ENCODE measurements at regions not wholly inside any gene's neighbourhood (a gene's known extent, or its start where the extent isn't known, plus 50 kb on each side); places are given as distances from the start of the nearest gene placed in this dataset.

DNA sequence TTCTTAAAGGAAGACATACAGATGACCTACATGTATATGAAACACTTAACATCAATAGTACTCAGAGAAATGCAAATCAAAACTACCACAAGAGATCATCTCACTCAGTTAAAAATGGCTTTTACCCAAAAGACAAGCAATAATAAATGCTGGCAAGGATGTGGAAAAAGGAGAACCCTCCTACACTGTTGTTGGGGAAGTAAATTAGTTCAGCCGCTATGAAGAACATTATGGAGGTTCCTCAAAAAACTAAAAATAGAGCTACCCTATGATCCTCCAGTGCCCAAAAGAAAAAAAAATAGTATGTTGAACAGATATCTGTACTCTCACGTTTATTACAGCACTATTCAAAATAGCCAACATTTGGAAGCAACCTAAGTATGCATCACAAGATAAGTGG is 1579.4 kb upstream of the TMEFF2 start:
- Mint-ChIP-seq H3K4me1 (ENCODE audit: low read depth, unreplicated experiment) (peaks cover 4% of the 10 kb centered on the region), H3K4me3 (ENCODE audit: unreplicated experiment) (no peak overlapping the region), H3K27ac (ENCODE audit: unreplicated experiment) (no peak overlapping the region), H3K27me3 (ENCODE audit: low read depth, unreplicated experiment) (no peaks in the 10 kb centered on the region), H3K9me3 (ENCODE audit: unreplicated experiment) (no peaks in the 10 kb centered on the region), H3K36me3 (ENCODE audit: low read depth, unreplicated experiment) (no peaks in the 10 kb centered on the region)
- Histone ChIP-seq H3K27ac (ENCODE audit: low read depth, low read length) (no peak overlapping the region), H3K36me3 (ENCODE audit: insufficient read depth, low read length) (no peaks in the 10 kb centered on the region), H4K20me1 (ENCODE audit: insufficient read depth, low read length) (no peaks in the 10 kb centered on the region), H3K9me3 (ENCODE audit: insufficient read depth, low read depth, low read length) (no peaks in the 10 kb centered on the region), H3K4me2 (ENCODE audit: low read length) (no peak overlapping the region), H3K27me3 (ENCODE audit: insufficient read depth, low read length) (no peaks in the 10 kb centered on the region), H3K4me3 (ENCODE audit: insufficient read depth, low read depth, low read length) (no peak overlapping the region), H3K4me1 (ENCODE audit: insufficient read depth, low read length) (no peaks in the 10 kb centered on the region), H3K9ac (ENCODE audit: low read length) (no peak overlapping the region), H2AFZ (ENCODE audit: low read depth, low read length) (no peak overlapping the region), H3K79me2 (ENCODE audit: insufficient read depth, low read length) (no peaks in the 10 kb centered on the region)
- FAIRE-seq (no peak), DNase-seq (ENCODE audit: low read depth) (no peak)
- TF ChIP-seq, protein P1, sequence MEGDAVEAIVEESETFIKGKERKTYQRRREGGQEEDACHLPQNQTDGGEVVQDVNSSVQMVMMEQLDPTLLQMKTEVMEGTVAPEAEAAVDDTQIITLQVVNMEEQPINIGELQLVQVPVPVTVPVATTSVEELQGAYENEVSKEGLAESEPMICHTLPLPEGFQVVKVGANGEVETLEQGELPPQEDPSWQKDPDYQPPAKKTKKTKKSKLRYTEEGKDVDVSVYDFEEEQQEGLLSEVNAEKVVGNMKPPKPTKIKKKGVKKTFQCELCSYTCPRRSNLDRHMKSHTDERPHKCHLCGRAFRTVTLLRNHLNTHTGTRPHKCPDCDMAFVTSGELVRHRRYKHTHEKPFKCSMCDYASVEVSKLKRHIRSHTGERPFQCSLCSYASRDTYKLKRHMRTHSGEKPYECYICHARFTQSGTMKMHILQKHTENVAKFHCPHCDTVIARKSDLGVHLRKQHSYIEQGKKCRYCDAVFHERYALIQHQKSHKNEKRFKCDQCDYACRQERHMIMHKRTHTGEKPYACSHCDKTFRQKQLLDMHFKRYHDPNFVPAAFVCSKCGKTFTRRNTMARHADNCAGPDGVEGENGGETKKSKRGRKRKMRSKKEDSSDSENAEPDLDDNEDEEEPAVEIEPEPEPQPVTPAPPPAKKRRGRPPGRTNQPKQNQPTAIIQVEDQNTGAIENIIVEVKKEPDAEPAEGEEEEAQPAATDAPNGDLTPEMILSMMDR (IDR thresholded peaks at IDR 0.05; ENCODE audit: insufficient read depth, low read depth, low read length) = no peak
- TF ChIP-seq EZH2 (IDR thresholded peaks at IDR 0.05; ENCODE audit: insufficient read depth, low read length) = no peak

DNA sequence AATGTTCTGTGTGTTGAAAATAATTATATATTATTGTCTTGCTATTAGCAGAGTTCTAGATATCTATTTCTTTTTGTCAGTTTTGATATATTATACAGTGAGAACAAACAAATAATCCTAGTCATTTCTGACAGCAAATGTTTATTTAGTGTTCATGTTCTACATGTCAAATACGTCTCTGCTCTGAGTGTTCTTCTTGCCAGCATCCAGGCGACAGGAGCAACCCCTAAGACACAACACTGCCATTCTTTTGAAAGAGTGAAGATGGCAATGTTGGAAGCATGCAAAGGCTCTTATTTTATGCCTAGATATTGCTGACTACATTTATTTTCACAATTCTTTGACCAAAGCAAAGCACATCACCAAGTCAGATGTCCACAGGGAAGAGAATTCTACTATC is 1556.6 kb upstream of the TMEFF2 start:
- no peak overlapping the region for H2AFZ ChIP-seq (ENCODE audit: low read depth, low read length)
- no peaks in the 10 kb centered on the region for H3K4me1 Mint-ChIP-seq (ENCODE audit: low read depth, unreplicated experiment)
- no peaks in the 10 kb centered on the region for H3K27me3 Mint-ChIP-seq (ENCODE audit: low read depth, unreplicated experiment)
- H3K4me1 ChIP-seq (ENCODE audit: insufficient read depth, low read length) = no peaks in the 10 kb centered on the region
- no peaks in the 10 kb centered on the region for H3K36me3 ChIP-seq (ENCODE audit: insufficient read depth, low read length)
- no peak overlapping the region for H3K4me3 Mint-ChIP-seq (ENCODE audit: unreplicated experiment)
- H3K27ac ChIP-seq (ENCODE audit: low read depth, low read length) = no peak overlapping the region
- no peaks in the 10 kb centered on the region for H3K36me3 Mint-ChIP-seq (ENCODE audit: low read depth, unreplicated experiment)
- TF ChIP-seq, protein P1 (IDR thresholded peaks at IDR 0.05; ENCODE audit: insufficient read depth, low read depth, low read length) = no peak
- TF ChIP-seq EZH2 (IDR thresholded peaks at IDR 0.05; ENCODE audit: insufficient read depth, low read length) = no peak
- DNase-seq (ENCODE audit: low read depth) = no peak
- no peak overlapping the region for H3K4me3 ChIP-seq (ENCODE audit: insufficient read depth, low read depth, low read length)
- no peak overlapping the region for H3K27ac Mint-ChIP-seq (ENCODE audit: unreplicated experiment)
- no peaks in the 10 kb centered on the region for H3K9me3 Mint-ChIP-seq (ENCODE audit: unreplicated experiment)
- no peak overlapping the region for H3K4me2 ChIP-seq (ENCODE audit: low read length)
- H4K20me1 ChIP-seq (ENCODE audit: insufficient read depth, low read length) = no peaks in the 10 kb centered on the region
- H3K27me3 ChIP-seq (ENCODE audit: insufficient read depth, low read length) = no peaks in the 10 kb centered on the region
- no peaks in the 10 kb centered on the region for H3K79me2 ChIP-seq (ENCODE audit: insufficient read depth, low read length)
- FAIRE-seq = no peak
- no peaks in the 10 kb centered on the region for H3K9me3 ChIP-seq (ENCODE audit: insufficient read depth, low read depth, low read length)
- no peak overlapping the region for H3K9ac ChIP-seq (ENCODE audit: low read length)

DNA sequence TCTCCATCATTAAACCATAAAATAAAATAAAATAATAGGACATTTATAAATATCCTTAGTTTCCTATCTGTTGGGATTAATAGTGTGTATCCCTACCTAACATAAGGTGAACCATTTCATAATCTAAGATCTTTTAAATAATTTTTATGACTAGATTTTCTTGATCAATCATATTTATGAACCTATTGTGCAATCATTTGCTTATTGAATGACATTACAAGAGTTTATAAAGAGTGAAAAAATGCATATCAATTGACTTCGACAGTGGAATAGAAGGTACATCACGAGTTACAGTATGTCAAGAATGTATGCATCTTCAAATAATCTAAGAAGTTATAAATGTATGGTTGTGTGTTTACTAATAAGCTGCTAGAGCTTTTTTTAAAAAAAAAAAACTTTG is 1554.8 kb upstream of the TMEFF2 start:
- Histone ChIP-seq H3K79me2 (ENCODE audit: insufficient read depth, low read length) (no peaks in the 10 kb centered on the region), H4K20me1 (ENCODE audit: insufficient read depth, low read length) (no peaks in the 10 kb centered on the region), H3K27ac (ENCODE audit: low read depth, low read length) (no peak overlapping the region), H2AFZ (ENCODE audit: low read depth, low read length) (no peak overlapping the region), H3K27me3 (ENCODE audit: insufficient read depth, low read length) (no peaks in the 10 kb centered on the region), H3K9ac (ENCODE audit: low read length) (no peak overlapping the region), H3K4me2 (ENCODE audit: low read length) (no peak overlapping the region), H3K36me3 (ENCODE audit: insufficient read depth, low read length) (no peaks in the 10 kb centered on the region), H3K4me3 (ENCODE audit: insufficient read depth, low read depth, low read length) (no peak overlapping the region), H3K4me1 (ENCODE audit: insufficient read depth, low read length) (no peaks in the 10 kb centered on the region), H3K9me3 (ENCODE audit: insufficient read depth, low read depth, low read length) (no peaks in the 10 kb centered on the region)
- no peaks in the 10 kb centered on the region for H3K36me3 Mint-ChIP-seq (ENCODE audit: low read depth, unreplicated experiment)
- no peak overlapping the region for H3K27ac Mint-ChIP-seq (ENCODE audit: unreplicated experiment)
- no peak for TF ChIP-seq EZH2 (IDR thresholded peaks at IDR 0.05; ENCODE audit: insufficient read depth, low read length)
- TF ChIP-seq, protein P1 (IDR thresholded peaks at IDR 0.05; ENCODE audit: insufficient read depth, low read depth, low read length) = no peak
- no peak for DNase-seq (ENCODE audit: low read depth)
- H3K4me1 Mint-ChIP-seq (ENCODE audit: low read depth, unreplicated experiment) = no peaks in the 10 kb centered on the region
- no peak for FAIRE-seq
- H3K4me3 Mint-ChIP-seq (ENCODE audit: unreplicated experiment) = no peak overlapping the region
- H3K9me3 Mint-ChIP-seq (ENCODE audit: unreplicated experiment) = no peaks in the 10 kb centered on the region
- no peaks in the 10 kb centered on the region for H3K27me3 Mint-ChIP-seq (ENCODE audit: low read depth, unreplicated experiment)
